ENCODE measurements at regions not wholly inside any gene's neighbourhood (a gene's known extent, or its start where the extent isn't known, plus 50 kb on each side); places are given as distances from the start of the nearest gene placed in this dataset.

DNA sequence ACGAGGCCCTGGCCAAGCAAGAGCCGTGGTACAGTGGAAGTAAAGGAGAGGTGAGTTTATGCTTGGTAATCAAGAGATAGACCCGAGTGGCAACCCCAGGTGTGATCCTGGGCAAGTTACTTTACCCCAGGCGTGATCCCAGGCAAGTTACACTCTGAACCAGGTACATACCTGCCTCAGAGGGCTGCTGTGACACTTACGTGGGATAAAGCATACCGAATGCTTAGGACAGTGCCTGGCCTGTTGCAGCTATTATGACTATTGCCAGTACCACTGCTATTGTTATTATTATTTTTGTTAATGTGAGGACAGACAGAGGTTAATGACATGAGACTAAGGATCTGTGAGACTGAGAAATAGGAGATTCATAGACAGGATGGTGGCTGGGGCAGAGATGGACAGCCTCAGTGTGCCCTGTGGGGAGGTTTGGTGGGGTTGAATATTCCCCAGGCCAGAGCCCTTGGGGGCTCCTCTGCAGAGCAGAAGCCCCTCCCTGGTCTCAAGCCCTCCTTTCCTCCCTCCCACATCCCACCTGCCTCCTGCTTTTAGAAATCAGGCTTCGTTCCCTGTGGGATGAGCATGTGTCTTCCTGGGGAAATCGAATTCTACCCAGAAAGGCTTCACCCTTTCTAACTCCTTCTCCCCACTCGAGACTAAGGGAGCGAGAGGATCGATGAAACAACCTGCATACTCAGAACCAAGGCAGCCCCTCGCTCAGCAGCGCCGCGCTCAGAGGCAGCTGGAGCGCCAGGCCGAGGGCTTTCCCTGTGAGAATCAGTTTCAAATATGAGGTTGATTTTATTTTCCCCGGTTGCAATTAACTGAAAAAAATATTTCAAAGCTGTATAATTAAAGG, 62.0 kb upstream of the SIX3 start:
- DNase-seq (ENCODE audit: low read depth, low spot score) (no peak), FAIRE-seq (no peak)
- BruUV-seq (replicated peaks) = no TSS peak
- dilution Hi-C loops (cut with MboI; ENCODE audit: extremely low pct_ligation_motif_present, low sequenced_read_pairs) = no loop called here
- no peak overlapping the region for H3K9ac ChIP-seq (replicated peaks; ENCODE audit: extremely low read depth, insufficient read depth, low read length)
- ChIA-PET CTCF (interaction anchor here (1.0 kb wide), 1 partner anchor 10 kb away, joined by 3 read pairs; no protein-coding TSS in a partner anchor), POLR2A (no interaction called here)
- H3K79me2 ChIP-seq (ENCODE audit: control insufficient read depth, insufficient read depth, low read length) = no peaks in the 10 kb centered on the region
- no peak overlapping the region for H3K27ac ChIP-seq (ENCODE audit: insufficient read depth, low read depth, low read length)
- H3K36me3 ChIP-seq (ENCODE audit: control insufficient read depth in 2 of 2, extremely low read depth in 1 of 2, insufficient read depth in 2 of 2, low read length in 2 of 2) = no peaks in the 10 kb centered on the region
- H3K27me3 ChIP-seq (ENCODE audit: control insufficient read depth in 2 of 2, insufficient read depth in 2 of 2, low read length in 2 of 2) = peaks cover 6 to 15% of the 10 kb centered on the region in 2 experiments
- no peak overlapping the region for H2AFZ ChIP-seq (ENCODE audit: low read depth, low read length)
- H3K9me3 ChIP-seq (replicated peaks; ENCODE audit: control insufficient read depth, insufficient read depth, low read length) = no peaks in the 10 kb centered on the region
- H3K4me2 ChIP-seq (ENCODE audit: insufficient read depth, low read length) = no peak overlapping the region
- no peaks in the 10 kb centered on the region for H3K4me1 ChIP-seq (ENCODE audit: control insufficient read depth, extremely low read depth, insufficient read depth, low read length)
- H4K20me1 ChIP-seq (replicated peaks; ENCODE audit: control insufficient read depth, extremely low read depth, insufficient read depth, low read length) = no peaks in the 10 kb centered on the region
- TF ChIP-seq EZH2 (IDR thresholded peaks at IDR 0.05; ENCODE audit: borderline replicate concordance, low read depth, low read length, severe bottlenecking) (no peak), POLR2A (IDR thresholded peaks at IDR 0.05; ENCODE audit: low read depth, low read length) (no peak), MYC (IDR thresholded peaks at IDR 0.05; ENCODE audit: low read depth, low read length) (no peak), GATA2 (IDR thresholded peaks at IDR 0.05; ENCODE audit: insufficient read depth, insufficient read length, low read depth, low read length) (no peak), JUN (IDR thresholded peaks at IDR 0.05; ENCODE audit: borderline replicate concordance, insufficient read depth, insufficient read length, low read depth) (no peak), POLR2AphosphoS5 (IDR thresholded peaks at IDR 0.05; ENCODE audit: insufficient read depth, low read depth, low read length) (no peak)
- TF ChIP-seq, protein P1, sequence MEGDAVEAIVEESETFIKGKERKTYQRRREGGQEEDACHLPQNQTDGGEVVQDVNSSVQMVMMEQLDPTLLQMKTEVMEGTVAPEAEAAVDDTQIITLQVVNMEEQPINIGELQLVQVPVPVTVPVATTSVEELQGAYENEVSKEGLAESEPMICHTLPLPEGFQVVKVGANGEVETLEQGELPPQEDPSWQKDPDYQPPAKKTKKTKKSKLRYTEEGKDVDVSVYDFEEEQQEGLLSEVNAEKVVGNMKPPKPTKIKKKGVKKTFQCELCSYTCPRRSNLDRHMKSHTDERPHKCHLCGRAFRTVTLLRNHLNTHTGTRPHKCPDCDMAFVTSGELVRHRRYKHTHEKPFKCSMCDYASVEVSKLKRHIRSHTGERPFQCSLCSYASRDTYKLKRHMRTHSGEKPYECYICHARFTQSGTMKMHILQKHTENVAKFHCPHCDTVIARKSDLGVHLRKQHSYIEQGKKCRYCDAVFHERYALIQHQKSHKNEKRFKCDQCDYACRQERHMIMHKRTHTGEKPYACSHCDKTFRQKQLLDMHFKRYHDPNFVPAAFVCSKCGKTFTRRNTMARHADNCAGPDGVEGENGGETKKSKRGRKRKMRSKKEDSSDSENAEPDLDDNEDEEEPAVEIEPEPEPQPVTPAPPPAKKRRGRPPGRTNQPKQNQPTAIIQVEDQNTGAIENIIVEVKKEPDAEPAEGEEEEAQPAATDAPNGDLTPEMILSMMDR (IDR thresholded peaks at IDR 0.05; ENCODE audit: extremely low read depth in 1 of 2, insufficient read depth in 1 of 2, low read depth in 1 of 2, low read length in 2 of 2) = no peak
- TF ChIP-seq, protein P2, sequence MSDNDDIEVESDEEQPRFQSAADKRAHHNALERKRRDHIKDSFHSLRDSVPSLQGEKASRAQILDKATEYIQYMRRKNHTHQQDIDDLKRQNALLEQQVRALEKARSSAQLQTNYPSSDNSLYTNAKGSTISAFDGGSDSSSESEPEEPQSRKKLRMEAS (IDR thresholded peaks at IDR 0.05; ENCODE audit: insufficient read depth, insufficient read length) = no peak
- no peak overlapping the region for H3K4me3 ChIP-seq (replicated peaks in 1 of 3; ENCODE audit: insufficient read depth in 1 of 3, low read depth in 1 of 3, low read length in 3 of 3)
- H3K9me1 ChIP-seq (replicated peaks; ENCODE audit: control insufficient read depth, extremely low read depth, insufficient read depth, low read length) = no peaks in the 10 kb centered on the region
- intact Hi-C loops (cut with micrococcal nuclease) = no loop called here
